Stromal cell of bone marrow (primary cell): ENCODE measurements at regions not wholly inside any gene's neighbourhood (a gene's known extent, or its start where the extent isn't known, plus 50 kb on each side); places are given as distances from the start of the nearest gene placed in this dataset.

Source experiments
- DNase-seq: peaks from one replicate; pipeline ENCODE4 v3.0.0-alpha.2; 2012; ENCODE audit warnings: low read depth

- DNase-seq: no peak
Observed at GRCh38 chr5:2147504-2148311, 265.0 kb upstream of the IRX4 start.

- DNase-seq: no peak
Observed at GRCh38 chr5:2143646-2144353, 261.1 kb upstream of the IRX4 start.

- DNase-seq: no peak
Observed at GRCh38 chr5:2143088-2143487, 260.4 kb upstream of the IRX4 start.

- no peak for DNase-seq
Observed at GRCh38 chr5:2142456-2142954, 259.8 kb upstream of the IRX4 start.

GRCh38 chr5:2141254-2142000, 258.7 kb upstream of the IRX4 start:
- DNase-seq: no peak

GRCh38 chr5:2140501-2141175, 257.9 kb upstream of the IRX4 start:
- no peak for DNase-seq

- no peak for DNase-seq
Observed at GRCh38 chr5:2139478-2139877, 256.8 kb upstream of the IRX4 start.

- no peak for DNase-seq
Observed at GRCh38 chr5:2138896-2139295, 256.2 kb upstream of the IRX4 start.

- no peak for DNase-seq
Observed at GRCh38 chr5:2137444-2138050, 254.8 kb upstream of the IRX4 start.

GRCh38 chr5:2136728-2137333, 254.1 kb upstream of the IRX4 start:
- DNase-seq: no peak

- DNase-seq: no peak
Observed at GRCh38 chr5:2135833-2136232, 253.1 kb upstream of the IRX4 start.

- DNase-seq: no peak
Observed at GRCh38 chr5:2135354-2135753, 252.6 kb upstream of the IRX4 start.

- no peak for DNase-seq
Observed at GRCh38 chr5:2134543-2135292, 252.0 kb upstream of the IRX4 start.

- no peak for DNase-seq
Observed at GRCh38 chr5:2133936-2134335, 251.2 kb upstream of the IRX4 start.

- no peak for DNase-seq
Observed at GRCh38 chr5:2133080-2133479, 250.4 kb upstream of the IRX4 start.

GRCh38 chr5:2132497-2132847, 249.7 kb upstream of the IRX4 start:
- no peak for DNase-seq

- DNase-seq: no peak
Observed at GRCh38 chr5:2131826-2132496, 249.2 kb upstream of the IRX4 start.

- no peak for DNase-seq
Observed at GRCh38 chr5:2131196-2131595, 248.5 kb upstream of the IRX4 start.

- no peak for DNase-seq
Observed at GRCh38 chr5:2130361-2130760, 247.6 kb upstream of the IRX4 start.
